ENCODE measurements at regions not wholly inside any gene's neighbourhood (a gene's known extent, or its start where the extent isn't known, plus 50 kb on each side); places are given as distances from the start of the nearest gene placed in this dataset.

- Histone ChIP-seq H3K79me2 (replicated peaks; ENCODE audit: insufficient read depth) (no peaks in the 10 kb centered on the region), H2AFZ (no peak overlapping the region), H3K27ac (ENCODE audit: low read depth) (no peak overlapping the region), H3K36me3 (ENCODE audit: insufficient read depth) (no peaks in the 10 kb centered on the region), H3F3A (replicated peaks; ENCODE audit: low read depth) (no peaks in the 10 kb centered on the region), H4K20me1 (replicated peaks; ENCODE audit: insufficient read depth) (no peaks in the 10 kb centered on the region), H3K4me3 (no peak overlapping the region), H3K4me1 (ENCODE audit: insufficient read depth) (no peaks in the 10 kb centered on the region), H3K27me3 (ENCODE audit: insufficient read depth) (no peaks in the 10 kb centered on the region), H3K9me2 (ENCODE audit: insufficient read depth) (peaks cover 29% of the 10 kb centered on the region), H3K4me2 (no peak overlapping the region)
- no peak for TF ChIP-seq EZH2 (IDR thresholded peaks at IDR 0.05; ENCODE audit: low read depth, unreplicated experiment)
- TF ChIP-seq CTCF (conservative IDR thresholded peaks at IDR 0.05; ENCODE audit: low read depth in 2 of 2) = no peak
- TF ChIP-seq ZNF114 (CRISPR knock-in tag; IDR thresholded peaks at IDR 0.05) = no peak
- DNase-seq (ENCODE audit: low spot score) = peak; percentile 8
- Mint-ChIP-seq H3K4me1 (peaks cover 12% of the 10 kb centered on the region), H3K27me3 (ENCODE audit: insufficient read depth, low read depth, poor library complexity) (peaks cover 3% of the 10 kb centered on the region), H3K9me3 (peaks cover 15% of the 10 kb centered on the region), H3K36me3 (ENCODE audit: low read depth) (peaks cover 10% of the 10 kb centered on the region), H3K4me3 (no peak overlapping the region), H3K27ac (no peak overlapping the region)
- no peak for ATAC-seq
Measured at GRCh38 chr2:147224070-147224469, 620.8 kb upstream of the ACVR2A start.

- Histone ChIP-seq H3K79me2 (replicated peaks; ENCODE audit: insufficient read depth) (no peaks in the 10 kb centered on the region), H3K4me1 (ENCODE audit: insufficient read depth) (no peaks in the 10 kb centered on the region), H4K20me1 (replicated peaks; ENCODE audit: insufficient read depth) (no peaks in the 10 kb centered on the region), H2AFZ (no peak overlapping the region), H3K27me3 (ENCODE audit: insufficient read depth) (no peaks in the 10 kb centered on the region), H3K4me3 (no peak overlapping the region), H3K9me2 (ENCODE audit: insufficient read depth) (peaks cover 29% of the 10 kb centered on the region), H3F3A (replicated peaks; ENCODE audit: low read depth) (no peaks in the 10 kb centered on the region), H3K36me3 (ENCODE audit: insufficient read depth) (no peaks in the 10 kb centered on the region), H3K4me2 (no peak overlapping the region), H3K27ac (ENCODE audit: low read depth) (no peak overlapping the region)
- H3K27ac Mint-ChIP-seq = no peak overlapping the region
- H3K4me3 Mint-ChIP-seq = no peak overlapping the region
- ATAC-seq (no peak), DNase-seq (ENCODE audit: low spot score) (no peak)
- H3K27me3 Mint-ChIP-seq (ENCODE audit: insufficient read depth, low read depth, poor library complexity) = peaks cover 3% of the 10 kb centered on the region
- H3K4me1 Mint-ChIP-seq = peaks cover 12% of the 10 kb centered on the region
- peaks cover 14% of the 10 kb centered on the region for H3K36me3 Mint-ChIP-seq (ENCODE audit: low read depth)
- H3K9me3 Mint-ChIP-seq = peaks cover 19% of the 10 kb centered on the region
- no peak for TF ChIP-seq NANOG (IDR thresholded peaks at IDR 0.05; ENCODE audit: borderline replicate concordance)
- TF ChIP-seq CTCF (conservative IDR thresholded peaks at IDR 0.05; ENCODE audit: low read depth in 2 of 2) = no peak
- no peak for TF ChIP-seq STAT1 (IDR thresholded peaks at IDR 0.05; ENCODE audit: unreplicated experiment)
- no peak for TF ChIP-seq POLR2AphosphoS5 (IDR thresholded peaks at IDR 0.05; ENCODE audit: low read depth)
- TF ChIP-seq JUNB (IDR thresholded peaks at IDR 0.05; ENCODE audit: unreplicated experiment) = no peak
- no peak for TF ChIP-seq ZNF114 (CRISPR knock-in tag; IDR thresholded peaks at IDR 0.05)
- no peak for TF ChIP-seq ETS1 (IDR thresholded peaks at IDR 0.05)
- no peak for TF ChIP-seq EZH2 (IDR thresholded peaks at IDR 0.05; ENCODE audit: low read depth, unreplicated experiment)
- no peak for TF ChIP-seq ZNF331 (CRISPR knock-in tag; IDR thresholded peaks at IDR 0.05; ENCODE audit: low read depth)
- no peak for TF ChIP-seq ZNF462 (CRISPR knock-in tag; IDR thresholded peaks at IDR 0.05)
- TF ChIP-seq CREB1 (CRISPR knock-in tag; IDR thresholded peaks at IDR 0.05; ENCODE audit: low read depth) = no peak
Measured at GRCh38 chr2:147223553-147224060, 621.2 kb upstream of the ACVR2A start.

All from GM23338 (cell line).